HEK293 (cell line): ENCODE measurements at regions not wholly inside any gene's neighbourhood (a gene's known extent, or its start where the extent isn't known, plus 50 kb on each side); places are given as distances from the start of the nearest gene placed in this dataset.

Experiments used
- CTCF ChIA-PET: fragments of 350-600 bp; formaldehyde crosslinking; extraction: SDS; loops from one replicate; lab custom pipeline; 2021; ENCODE audit warnings: antibody characterized with exemption; lab: Yijun Ruan, JAX
- POLR2A ChIA-PET: fragments of 300-600 bp; formaldehyde crosslinking; extraction: SDS; loops from one replicate; lab custom pipeline; 2020; ENCODE audit warnings: antibody characterized with exemption, inconsistent platforms; lab: Yijun Ruan, JAX
- H3K27ac ChIP-seq: fragments of 200-500 bp; sonication (Bioruptor generic); 2 replicates; pipeline ENCODE4 v1.5.1; 2014; ENCODE audit warnings: low read depth, low read length, control low read depth, inconsistent platforms; ENCODE audit errors: extremely low read depth
- H3K36me3 ChIP-seq, 2 experiments: fragments of 200-500 bp in 1 of 2; sonication (Bioruptor generic) in 1 of 2; 1 replicate in 1 of 2; 2 replicates in 1 of 2; pipeline ENCODE4 v1.5.1; 2014 to 2017; ENCODE audit warnings: inconsistent platforms in 2 of 2, low read length in 2 of 2; ENCODE audit not compliant: control insufficient read depth in 2 of 2, insufficient read depth in 1 of 2
- H3K4me1 ChIP-seq: fragments of 200-500 bp; sonication (Bioruptor generic); 2 replicates; pipeline ENCODE4 v1.5.1; 2014; ENCODE audit warnings: mild to moderate bottlenecking, low read length, inconsistent platforms; ENCODE audit not compliant: control insufficient read depth, insufficient read depth
- H3K4me3 ChIP-seq: 2 replicates; pipeline ENCODE4 v1.5.1; 2011; ENCODE audit warnings: low read depth, mild to moderate bottlenecking, control low read depth, low read length, moderate library complexity
- H3K9me3 ChIP-seq: fragments of 200-500 bp; sonication (Bioruptor generic); 2 replicates; pipeline ENCODE4 v1.5.1; 2014; ENCODE audit warnings: low read depth, low read length, inconsistent platforms; ENCODE audit not compliant: control insufficient read depth, insufficient read depth
- SCRT1 ChIP-seq: fragments of 450-650 bp; formaldehyde crosslinking; IDR thresholded peaks from 2 replicates; pipeline ENCODE4 v1.5.1; 2016; ENCODE audit warnings: missing biosample characterization, missing genetic modification characterization, borderline replicate concordance
- ZBTB44 ChIP-seq: fragments of 450-650 bp; IDR thresholded peaks from 2 replicates; pipeline ENCODE4 v1.5.1; 2018; ENCODE audit warnings: missing biosample characterization, mild to moderate bottlenecking, missing genetic modification characterization
- ZFP3 ChIP-seq: fragments of 450-650 bp; formaldehyde crosslinking; IDR thresholded peaks from 2 replicates; pipeline ENCODE4 v1.5.1; 2016; ENCODE audit warnings: low read depth, missing biosample characterization, missing genetic modification characterization
- ZNF114 ChIP-seq: fragments of 450-650 bp; formaldehyde crosslinking; IDR thresholded peaks from 2 replicates; pipeline ENCODE4 v1.5.0; 2017; ENCODE audit warnings: missing biosample characterization, missing genetic modification characterization
- ZNF138 ChIP-seq: fragments of 450-650 bp; formaldehyde crosslinking; IDR thresholded peaks from 2 replicates; pipeline ENCODE4 v1.5.1; 2016; ENCODE audit warnings: missing biosample characterization, missing genetic modification characterization, borderline replicate concordance
- ZNF140 ChIP-seq: fragments of 450-650 bp; formaldehyde crosslinking; IDR thresholded peaks from 2 replicates; pipeline ENCODE4 v1.5.1; 2016; ENCODE audit warnings: missing biosample characterization, missing genetic modification characterization
- ZNF157 ChIP-seq: fragments of 450-650 bp; formaldehyde crosslinking; IDR thresholded peaks from 2 replicates; pipeline ENCODE4 v1.5.1; 2016; ENCODE audit warnings: missing biosample characterization, missing genetic modification characterization
- ZNF175 ChIP-seq: fragments of 450-650 bp; formaldehyde crosslinking; IDR thresholded peaks from 2 replicates; pipeline ENCODE4 v1.5.1; 2016; ENCODE audit warnings: missing biosample characterization, missing genetic modification characterization
- ZNF37A ChIP-seq: fragments of 450-650 bp; IDR thresholded peaks from 2 replicates; pipeline ENCODE4 v1.5.1; 2018; ENCODE audit warnings: missing biosample characterization, missing genetic modification characterization
- ZNF423 ChIP-seq: fragments of 450-650 bp; formaldehyde crosslinking; IDR thresholded peaks from 2 replicates; pipeline ENCODE4 v1.5.1; 2016; ENCODE audit warnings: missing biosample characterization, missing genetic modification characterization
- ZNF514 ChIP-seq: fragments of 450-650 bp; formaldehyde crosslinking; IDR thresholded peaks from 2 replicates; pipeline ENCODE4 v1.5.1; 2016; ENCODE audit warnings: missing biosample characterization, missing genetic modification characterization
- ZNF561 ChIP-seq: fragments of 450-650 bp; IDR thresholded peaks from 2 replicates; pipeline ENCODE4 v1.5.1; 2018; ENCODE audit warnings: missing biosample characterization, missing genetic modification characterization, borderline replicate concordance
- ZNF600 ChIP-seq: fragments of 450-650 bp; formaldehyde crosslinking; IDR thresholded peaks from 2 replicates; pipeline ENCODE4 v1.5.1; 2016; ENCODE audit warnings: missing biosample characterization, missing genetic modification characterization
- ZNF660 ChIP-seq: fragments of 450-650 bp; IDR thresholded peaks from 2 replicates; pipeline ENCODE4 v1.5.1; 2018; ENCODE audit warnings: missing biosample characterization, mild to moderate bottlenecking, missing genetic modification characterization
- ZNF792 ChIP-seq: fragments of 450-650 bp; formaldehyde crosslinking; IDR thresholded peaks from 2 replicates; pipeline ENCODE4 v1.5.1; 2016; ENCODE audit warnings: missing biosample characterization, missing genetic modification characterization
- ZNF837 ChIP-seq: fragments of 450-650 bp; formaldehyde crosslinking; IDR thresholded peaks from 2 replicates; pipeline ENCODE4 v1.5.1; 2016; ENCODE audit warnings: missing biosample characterization, missing genetic modification characterization
- ZXDB ChIP-seq: fragments of 450-650 bp; formaldehyde crosslinking; IDR thresholded peaks from 2 replicates; pipeline ENCODE4 v1.5.1; 2016; ENCODE audit warnings: missing biosample characterization, missing genetic modification characterization
- TF ChIP-seq, protein P1 (sequence below): sonication (generic); formaldehyde crosslinking; IDR thresholded peaks from 2 replicates; pipeline ENCODE4 v1.8.1; 2022; ENCODE audit warnings: mild to moderate bottlenecking, moderate library complexity, missing genetic modification reagents

DNA sequence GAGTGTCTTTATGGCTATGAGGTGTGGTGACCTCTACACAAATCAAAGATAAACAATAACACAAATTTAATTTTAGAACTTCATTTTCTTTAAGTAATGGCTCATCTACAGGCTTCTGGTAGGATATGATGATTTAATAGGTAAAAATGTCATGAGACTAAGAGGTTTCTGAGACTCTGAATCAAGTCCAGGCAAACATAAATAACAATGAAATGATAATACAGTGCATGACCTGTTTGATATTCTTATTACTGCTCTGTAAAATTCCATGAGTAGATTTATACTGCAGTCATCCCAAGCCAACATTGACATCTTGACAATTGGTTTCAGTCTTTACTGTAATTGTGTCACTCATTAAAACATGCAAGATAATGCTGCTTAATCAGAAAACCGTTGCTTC is 936.8 kb downstream of the MCTP2 start:
- TF ChIP-seq ZNF157 (tag by site-specific recombination) (no peak), ZNF837 (tag by site-specific recombination) (no peak), ZXDB (no peak), ZNF138 (no peak), ZNF660 (tag by site-specific recombination) (no peak), ZNF175 (tag by site-specific recombination) (no peak), SCRT1 (tag by site-specific recombination) (no peak)
- POLR2A ChIA-PET, result no interaction called here

GRCh38 chr15:95168951-95169431 is 937.6 kb downstream of the MCTP2 start:
- Histone ChIP-seq H3K4me1 (peaks cover 14% of the 10 kb centered on the region), H3K4me3 (no peak overlapping the region)
- CTCF ChIA-PET, result interaction anchor here (0.6 kb wide), 1 partner anchor 591 kb away, joined by 3 read pairs; no protein-coding TSS in a partner anchor

More for the DNA sequence above, 936.8 kb downstream of the MCTP2 start:
- Histone ChIP-seq H3K4me1 (peaks cover 14% of the 10 kb centered on the region), H3K36me3 (no peaks in the 10 kb centered on the region), H3K27ac (no peak overlapping the region), H3K9me3 (no peaks in the 10 kb centered on the region), H3K4me3 (no peak overlapping the region)
- CTCF ChIA-PET, result no interaction called here

DNA sequence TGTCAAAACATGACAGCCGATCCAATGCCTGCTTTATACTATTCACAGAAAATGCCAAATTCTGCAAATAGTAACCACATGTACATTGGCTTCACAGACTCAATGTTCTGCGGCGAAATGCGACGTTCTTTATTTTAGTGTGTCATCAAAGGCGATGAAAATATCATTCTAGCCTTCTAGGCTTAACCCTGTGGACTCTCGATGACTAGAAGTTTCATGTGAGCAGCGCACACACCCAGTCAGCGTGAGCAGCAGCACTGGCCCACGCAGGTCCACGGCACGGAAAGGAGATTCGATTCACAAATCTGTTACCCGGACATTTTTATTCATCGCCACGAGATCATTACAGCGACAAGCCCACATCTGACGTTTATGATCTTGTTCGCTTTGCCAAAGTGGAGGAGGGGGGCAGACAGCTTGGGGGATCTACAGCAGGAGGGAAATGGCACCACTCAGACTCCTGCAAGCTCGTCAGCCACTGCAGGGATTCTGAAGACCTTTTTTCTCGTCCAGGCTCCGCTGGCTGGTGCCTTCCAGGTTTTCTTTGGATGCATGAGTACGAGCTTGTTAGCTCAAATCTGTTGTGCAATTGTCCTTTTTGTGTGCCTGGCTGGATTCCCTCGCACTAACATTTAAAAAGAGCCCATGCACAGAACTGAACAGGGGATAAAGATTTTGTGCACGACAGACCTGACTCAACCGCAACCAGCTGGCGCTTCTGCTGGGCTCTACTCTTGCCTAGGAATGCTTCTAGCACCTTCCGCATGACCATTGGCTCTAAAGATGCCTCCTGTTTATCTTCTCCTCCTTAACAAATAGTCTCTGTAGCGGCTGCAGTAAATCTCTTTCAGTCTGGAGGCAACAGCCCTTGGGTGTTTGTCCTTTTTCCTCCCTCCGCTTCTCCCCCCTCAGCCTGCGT is 938.4 kb downstream of the MCTP2 start:
- ChIA-PET POLR2A (no interaction called here), CTCF (no interaction called here)
- TF ChIP-seq, protein P1, sequence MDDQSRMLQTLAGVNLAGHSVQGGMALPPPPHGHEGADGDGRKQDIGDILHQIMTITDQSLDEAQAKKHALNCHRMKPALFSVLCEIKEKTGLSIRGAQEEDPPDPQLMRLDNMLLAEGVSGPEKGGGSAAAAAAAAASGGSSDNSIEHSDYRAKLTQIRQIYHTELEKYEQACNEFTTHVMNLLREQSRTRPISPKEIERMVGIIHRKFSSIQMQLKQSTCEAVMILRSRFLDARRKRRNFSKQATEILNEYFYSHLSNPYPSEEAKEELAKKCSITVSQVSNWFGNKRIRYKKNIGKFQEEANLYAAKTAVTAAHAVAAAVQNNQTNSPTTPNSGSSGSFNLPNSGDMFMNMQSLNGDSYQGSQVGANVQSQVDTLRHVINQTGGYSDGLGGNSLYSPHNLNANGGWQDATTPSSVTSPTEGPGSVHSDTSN, result no peak
- no peak for TF ChIP-seq ZNF600 (tag by site-specific recombination)
- no peak for TF ChIP-seq ZNF561 (tag by site-specific recombination)
- no peak for TF ChIP-seq ZNF138
- TF ChIP-seq ZBTB44 (tag by site-specific recombination), result no peak
- no peak for TF ChIP-seq ZNF114 (tag by site-specific recombination)
- no peak for TF ChIP-seq ZNF423 (tag by site-specific recombination)
- Histone ChIP-seq H3K27ac (peak overlapping the region; percentile 42; the same call in 1 of the 2 replicates), H3K4me1 (peaks cover 19% of the 10 kb centered on the region), H3K9me3 (no peaks in the 10 kb centered on the region), H3K36me3 (no peaks in the 10 kb centered on the region), H3K4me3 (no peak overlapping the region)

More at GRCh38 chr15:95168951-95169431, 937.6 kb downstream of the MCTP2 start:
- no peak for TF ChIP-seq ZNF37A
- no peak for TF ChIP-seq ZNF514 (tag by site-specific recombination)
- TF ChIP-seq ZNF792, result no peak
- no peak for TF ChIP-seq ZNF140
- TF ChIP-seq ZFP3 (tag by site-specific recombination), result no peak
- TF ChIP-seq, all 188 proteins: peak for 0
- no peaks in the 10 kb centered on the region for H3K9me3 ChIP-seq
- POLR2A ChIA-PET, result no interaction called here
- no peak overlapping the region for H3K27ac ChIP-seq
- H3K36me3 ChIP-seq, result no peaks in the 10 kb centered on the region
